Neural progenitor cell (in vitro differentiated cells): ENCODE measurements at regions not wholly inside any gene's neighbourhood (a gene's known extent, or its start where the extent isn't known, plus 50 kb on each side); places are given as distances from the start of the nearest gene placed in this dataset.

Experiments used
- EZH2 ChIP-seq: fragments of 200-600 bp; sonication (generic); IDR thresholded peaks from 2 replicates; pipeline ENCODE4 v1.6.1; 2017; ENCODE audit warnings: antibody characterized with exemption, mild to moderate bottlenecking, moderate library complexity
- TF ChIP-seq, protein P1 (sequence below): fragments of 200-600 bp; sonication (generic); IDR thresholded peaks from 2 replicates; pipeline ENCODE4 v1.5.1; 2017; ENCODE audit warnings: antibody characterized with exemption, mild to moderate bottlenecking

DNA sequence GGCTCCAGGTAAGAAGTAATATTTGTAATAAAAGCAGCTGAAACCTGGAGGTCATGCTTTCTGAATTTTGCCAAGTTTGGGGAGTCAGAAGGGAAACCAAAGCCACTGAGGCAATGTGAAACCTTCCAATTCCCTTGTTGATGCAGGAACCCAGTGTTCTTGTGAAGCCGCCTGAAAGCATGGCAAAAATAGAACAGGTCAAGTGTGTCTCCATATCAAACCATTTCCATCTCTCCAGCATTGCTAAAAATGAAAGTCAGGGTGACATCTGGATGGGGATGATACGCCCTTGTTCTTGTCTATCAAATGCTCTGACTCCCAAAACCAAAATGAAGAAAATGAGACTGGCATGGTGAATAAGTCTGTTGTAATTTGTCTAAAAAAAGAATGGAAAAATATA, 362.5 kb downstream of the VPS13C start:
- TF ChIP-seq, protein P1, sequence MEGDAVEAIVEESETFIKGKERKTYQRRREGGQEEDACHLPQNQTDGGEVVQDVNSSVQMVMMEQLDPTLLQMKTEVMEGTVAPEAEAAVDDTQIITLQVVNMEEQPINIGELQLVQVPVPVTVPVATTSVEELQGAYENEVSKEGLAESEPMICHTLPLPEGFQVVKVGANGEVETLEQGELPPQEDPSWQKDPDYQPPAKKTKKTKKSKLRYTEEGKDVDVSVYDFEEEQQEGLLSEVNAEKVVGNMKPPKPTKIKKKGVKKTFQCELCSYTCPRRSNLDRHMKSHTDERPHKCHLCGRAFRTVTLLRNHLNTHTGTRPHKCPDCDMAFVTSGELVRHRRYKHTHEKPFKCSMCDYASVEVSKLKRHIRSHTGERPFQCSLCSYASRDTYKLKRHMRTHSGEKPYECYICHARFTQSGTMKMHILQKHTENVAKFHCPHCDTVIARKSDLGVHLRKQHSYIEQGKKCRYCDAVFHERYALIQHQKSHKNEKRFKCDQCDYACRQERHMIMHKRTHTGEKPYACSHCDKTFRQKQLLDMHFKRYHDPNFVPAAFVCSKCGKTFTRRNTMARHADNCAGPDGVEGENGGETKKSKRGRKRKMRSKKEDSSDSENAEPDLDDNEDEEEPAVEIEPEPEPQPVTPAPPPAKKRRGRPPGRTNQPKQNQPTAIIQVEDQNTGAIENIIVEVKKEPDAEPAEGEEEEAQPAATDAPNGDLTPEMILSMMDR = no peak
- no peak for TF ChIP-seq EZH2
